ENCODE measurements at regions not wholly inside any gene's neighbourhood (a gene's known extent, or its start where the extent isn't known, plus 50 kb on each side); places are given as distances from the start of the nearest gene placed in this dataset.

- Histone ChIP-seq H3K27me3 (ENCODE audit: insufficient read depth, low read length) (no peaks in the 10 kb centered on the region), H3K27ac (ENCODE audit: low read depth, low read length) (no peak overlapping the region), H3K79me2 (ENCODE audit: insufficient read depth, low read length) (no peaks in the 10 kb centered on the region), H3K4me3 (ENCODE audit: insufficient read depth, low read depth, low read length) (no peak overlapping the region), H3K9me3 (ENCODE audit: insufficient read depth, low read depth, low read length) (no peaks in the 10 kb centered on the region), H2AFZ (ENCODE audit: low read depth, low read length) (no peak overlapping the region), H3K4me1 (ENCODE audit: insufficient read depth, low read length) (no peaks in the 10 kb centered on the region), H4K20me1 (ENCODE audit: insufficient read depth, low read length) (no peaks in the 10 kb centered on the region), H3K9ac (ENCODE audit: low read length) (no peak overlapping the region), H3K36me3 (ENCODE audit: insufficient read depth, low read length) (no peaks in the 10 kb centered on the region), H3K4me2 (ENCODE audit: low read length) (no peak overlapping the region)
- TF ChIP-seq, protein P1, sequence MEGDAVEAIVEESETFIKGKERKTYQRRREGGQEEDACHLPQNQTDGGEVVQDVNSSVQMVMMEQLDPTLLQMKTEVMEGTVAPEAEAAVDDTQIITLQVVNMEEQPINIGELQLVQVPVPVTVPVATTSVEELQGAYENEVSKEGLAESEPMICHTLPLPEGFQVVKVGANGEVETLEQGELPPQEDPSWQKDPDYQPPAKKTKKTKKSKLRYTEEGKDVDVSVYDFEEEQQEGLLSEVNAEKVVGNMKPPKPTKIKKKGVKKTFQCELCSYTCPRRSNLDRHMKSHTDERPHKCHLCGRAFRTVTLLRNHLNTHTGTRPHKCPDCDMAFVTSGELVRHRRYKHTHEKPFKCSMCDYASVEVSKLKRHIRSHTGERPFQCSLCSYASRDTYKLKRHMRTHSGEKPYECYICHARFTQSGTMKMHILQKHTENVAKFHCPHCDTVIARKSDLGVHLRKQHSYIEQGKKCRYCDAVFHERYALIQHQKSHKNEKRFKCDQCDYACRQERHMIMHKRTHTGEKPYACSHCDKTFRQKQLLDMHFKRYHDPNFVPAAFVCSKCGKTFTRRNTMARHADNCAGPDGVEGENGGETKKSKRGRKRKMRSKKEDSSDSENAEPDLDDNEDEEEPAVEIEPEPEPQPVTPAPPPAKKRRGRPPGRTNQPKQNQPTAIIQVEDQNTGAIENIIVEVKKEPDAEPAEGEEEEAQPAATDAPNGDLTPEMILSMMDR (IDR thresholded peaks at IDR 0.05; ENCODE audit: insufficient read depth, low read depth, low read length) = no peak
- no peak for TF ChIP-seq EZH2 (IDR thresholded peaks at IDR 0.05; ENCODE audit: insufficient read depth, low read length)
- FAIRE-seq (no peak), DNase-seq (ENCODE audit: low read depth) (no peak)
- Mint-ChIP-seq H3K9me3 (ENCODE audit: unreplicated experiment) (no peaks in the 10 kb centered on the region), H3K27ac (ENCODE audit: unreplicated experiment) (no peak overlapping the region), H3K4me1 (ENCODE audit: low read depth, unreplicated experiment) (no peaks in the 10 kb centered on the region), H3K27me3 (ENCODE audit: low read depth, unreplicated experiment) (no peaks in the 10 kb centered on the region), H3K36me3 (ENCODE audit: low read depth, unreplicated experiment) (no peaks in the 10 kb centered on the region), H3K4me3 (ENCODE audit: unreplicated experiment) (no peak overlapping the region)
Measured at GRCh38 chr6:95071464-95071863, 505.9 kb upstream of the MANEA start.

DNA sequence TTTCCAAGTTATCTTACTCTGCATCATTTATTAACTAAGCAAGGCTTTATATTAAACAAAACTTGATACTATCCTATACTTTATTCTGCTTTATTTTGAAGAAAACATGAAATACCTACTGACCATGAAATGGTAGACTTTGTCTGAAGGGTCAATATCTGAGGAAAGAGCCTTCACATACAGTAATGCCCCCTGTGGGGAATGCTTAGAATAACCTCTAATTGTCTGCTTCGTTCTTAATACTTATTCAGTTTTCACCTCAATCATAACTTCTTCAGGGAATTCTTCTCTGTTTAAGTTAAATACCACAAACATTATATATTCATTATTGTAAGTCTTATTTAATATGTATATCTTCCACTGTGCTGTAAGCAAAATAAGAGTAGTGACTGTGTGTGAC, 498.9 kb upstream of the MANEA start:
- no peak overlapping the region for H3K27ac Mint-ChIP-seq (ENCODE audit: unreplicated experiment)

DNA sequence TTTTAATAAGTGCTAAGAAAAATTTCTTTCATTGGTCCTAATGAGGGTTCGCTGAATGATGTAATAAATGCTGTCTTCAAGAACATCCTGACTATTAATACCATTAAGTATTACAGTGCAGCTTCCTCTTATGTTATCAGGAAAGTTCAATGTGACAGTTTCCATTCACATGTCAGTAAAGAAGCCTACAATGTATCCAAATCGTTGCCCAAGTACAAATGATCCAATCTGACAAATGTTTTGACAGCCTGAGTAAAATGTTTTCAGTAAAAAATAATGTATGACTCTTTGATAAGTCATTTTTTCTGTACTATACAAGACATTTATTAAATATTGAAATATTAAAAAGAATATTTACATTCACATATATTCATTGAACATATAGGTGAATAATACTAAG, 496.1 kb upstream of the MANEA start:
- Histone ChIP-seq H3K4me3 (ENCODE audit: insufficient read depth, low read depth, low read length) (no peak overlapping the region), H3K27me3 (ENCODE audit: insufficient read depth, low read length) (no peaks in the 10 kb centered on the region), H4K20me1 (ENCODE audit: insufficient read depth, low read length) (no peaks in the 10 kb centered on the region), H3K27ac (ENCODE audit: low read depth, low read length) (no peak overlapping the region), H3K9me3 (ENCODE audit: insufficient read depth, low read depth, low read length) (no peaks in the 10 kb centered on the region), H3K4me1 (ENCODE audit: insufficient read depth, low read length) (no peaks in the 10 kb centered on the region), H3K36me3 (ENCODE audit: insufficient read depth, low read length) (no peaks in the 10 kb centered on the region), H3K79me2 (ENCODE audit: insufficient read depth, low read length) (no peaks in the 10 kb centered on the region), H2AFZ (ENCODE audit: low read depth, low read length) (no peak overlapping the region), H3K4me2 (ENCODE audit: low read length) (no peak overlapping the region), H3K9ac (ENCODE audit: low read length) (no peak overlapping the region)
- H3K9me3 Mint-ChIP-seq (ENCODE audit: unreplicated experiment) = no peaks in the 10 kb centered on the region
- no peak overlapping the region for H3K27ac Mint-ChIP-seq (ENCODE audit: unreplicated experiment)
- H3K27me3 Mint-ChIP-seq (ENCODE audit: low read depth, unreplicated experiment) = no peaks in the 10 kb centered on the region
- no peaks in the 10 kb centered on the region for H3K36me3 Mint-ChIP-seq (ENCODE audit: low read depth, unreplicated experiment)
- H3K4me3 Mint-ChIP-seq (ENCODE audit: unreplicated experiment) = no peak overlapping the region
- FAIRE-seq (no peak), DNase-seq (ENCODE audit: low read depth) (no peak)
- H3K4me1 Mint-ChIP-seq (ENCODE audit: low read depth, unreplicated experiment) = no peaks in the 10 kb centered on the region
- TF ChIP-seq, protein P1 (IDR thresholded peaks at IDR 0.05; ENCODE audit: insufficient read depth, low read depth, low read length) = no peak
- TF ChIP-seq EZH2 (IDR thresholded peaks at IDR 0.05; ENCODE audit: insufficient read depth, low read length) = no peak

More for the DNA sequence above, 498.9 kb upstream of the MANEA start:
- Mint-ChIP-seq H3K36me3 (ENCODE audit: low read depth, unreplicated experiment) (no peaks in the 10 kb centered on the region), H3K9me3 (ENCODE audit: unreplicated experiment) (no peaks in the 10 kb centered on the region), H3K4me3 (ENCODE audit: unreplicated experiment) (no peak overlapping the region), H3K4me1 (ENCODE audit: low read depth, unreplicated experiment) (no peaks in the 10 kb centered on the region), H3K27me3 (ENCODE audit: low read depth, unreplicated experiment) (no peaks in the 10 kb centered on the region)
- H3K4me1 ChIP-seq (ENCODE audit: insufficient read depth, low read length) = no peaks in the 10 kb centered on the region
- no peak overlapping the region for H3K4me2 ChIP-seq (ENCODE audit: low read length)
- no peaks in the 10 kb centered on the region for H3K9me3 ChIP-seq (ENCODE audit: insufficient read depth, low read depth, low read length)
- DNase-seq (ENCODE audit: low read depth) (no peak), FAIRE-seq (no peak)
- H3K36me3 ChIP-seq (ENCODE audit: insufficient read depth, low read length) = no peaks in the 10 kb centered on the region
- no peak overlapping the region for H3K4me3 ChIP-seq (ENCODE audit: insufficient read depth, low read depth, low read length)
- H3K9ac ChIP-seq (ENCODE audit: low read length) = no peak overlapping the region
- TF ChIP-seq EZH2 (IDR thresholded peaks at IDR 0.05; ENCODE audit: insufficient read depth, low read length) = no peak
- TF ChIP-seq, protein P1 (IDR thresholded peaks at IDR 0.05; ENCODE audit: insufficient read depth, low read depth, low read length) = no peak
- H3K27me3 ChIP-seq (ENCODE audit: insufficient read depth, low read length) = no peaks in the 10 kb centered on the region
- no peak overlapping the region for H3K27ac ChIP-seq (ENCODE audit: low read depth, low read length)
- no peaks in the 10 kb centered on the region for H4K20me1 ChIP-seq (ENCODE audit: insufficient read depth, low read length)
- H3K79me2 ChIP-seq (ENCODE audit: insufficient read depth, low read length) = no peaks in the 10 kb centered on the region
- no peak overlapping the region for H2AFZ ChIP-seq (ENCODE audit: low read depth, low read length)

Data from astrocyte (in vitro differentiated cells and primary cell).